Chondrocyte (in vitro differentiated cells): ENCODE measurements at regions not wholly inside any gene's neighbourhood (a gene's known extent, or its start where the extent isn't known, plus 50 kb on each side); places are given as distances from the start of the nearest gene placed in this dataset.

Source experiments
- DNase-seq: peaks from one replicate; pipeline ENCODE4 v3.0.0; 2021; ENCODE audit warnings: mixed read lengths, low spot score
- H3K27ac Mint-ChIP-seq: one replicate; pipeline ENCODE4 v1.8.0; 2021; ENCODE audit warnings: mild to moderate bottlenecking, moderate library complexity, mixed read lengths; ENCODE audit not compliant: unreplicated experiment
- H3K27me3 Mint-ChIP-seq: 2 replicates; pipeline ENCODE4 v1.8.0; 2021; ENCODE audit warnings: low read depth, mixed read lengths
- H3K36me3 Mint-ChIP-seq: 2 replicates; pipeline ENCODE4 v1.8.0; 2021; ENCODE audit warnings: low read depth, mixed read lengths
- H3K4me1 Mint-ChIP-seq: 2 replicates; pipeline ENCODE4 v1.8.0; 2021; ENCODE audit warnings: low read depth, mild to moderate bottlenecking, mixed read lengths
- H3K4me3 Mint-ChIP-seq: one replicate; pipeline ENCODE4 v1.8.0; 2021; ENCODE audit warnings: mild to moderate bottlenecking, moderate library complexity, mixed read lengths; ENCODE audit not compliant: unreplicated experiment
- H3K9me3 Mint-ChIP-seq: 2 replicates; pipeline ENCODE4 v1.8.0; 2021; ENCODE audit warnings: low read depth, mixed read lengths
- CTCF ChIP-seq: fragments of 200-600 bp; sonication (generic); IDR thresholded peaks from 2 replicates; pipeline ENCODE4 v1.5.0; 2021; ENCODE audit warnings: antibody characterized with exemption, mild to moderate bottlenecking, moderate library complexity

GRCh38 chr3:193859195-193859594 lies 266.2 kb downstream of the OPA1 start:
- H3K36me3 Mint-ChIP-seq = no peaks in the 10 kb centered on the region
- no peak for DNase-seq
- TF ChIP-seq CTCF = no peak
- no peak overlapping the region for H3K27ac Mint-ChIP-seq
- no peaks in the 10 kb centered on the region for H3K9me3 Mint-ChIP-seq
- H3K27me3 Mint-ChIP-seq = peaks cover 58% of the 10 kb centered on the region
- H3K4me1 Mint-ChIP-seq = peaks cover 4% of the 10 kb centered on the region
- H3K4me3 Mint-ChIP-seq = no peak overlapping the region

GRCh38 chr3:193861012-193861411 lies 268.0 kb downstream of the OPA1 start:
- Mint-ChIP-seq H3K9me3 (no peaks in the 10 kb centered on the region), H3K27ac (no peak overlapping the region), H3K4me1 (peaks cover 11% of the 10 kb centered on the region), H3K36me3 (no peaks in the 10 kb centered on the region), H3K4me3 (no peak overlapping the region), H3K27me3 (peaks cover 46% of the 10 kb centered on the region)
- TF ChIP-seq CTCF = no peak
- DNase-seq = no peak

- H3K4me1 Mint-ChIP-seq = peaks cover 27% of the 10 kb centered on the region
- H3K9me3 Mint-ChIP-seq = no peaks in the 10 kb centered on the region
- no peak for TF ChIP-seq CTCF
- H3K4me3 Mint-ChIP-seq = no peak overlapping the region
- H3K36me3 Mint-ChIP-seq = no peaks in the 10 kb centered on the region
- H3K27me3 Mint-ChIP-seq = peaks cover 36% of the 10 kb centered on the region
- DNase-seq = no peak
- no peak overlapping the region for H3K27ac Mint-ChIP-seq
These were observed 269.8 kb downstream of the OPA1 start for GRCh38 chr3:193862843-193863242.

GRCh38 chr3:193863657-193864357 lies 270.8 kb downstream of the OPA1 start:
- H3K9me3 Mint-ChIP-seq = no peaks in the 10 kb centered on the region
- peaks cover 34% of the 10 kb centered on the region for H3K27me3 Mint-ChIP-seq
- H3K4me1 Mint-ChIP-seq = peaks cover 35% of the 10 kb centered on the region
- no peaks in the 10 kb centered on the region for H3K36me3 Mint-ChIP-seq
- no peak overlapping the region for H3K27ac Mint-ChIP-seq
- TF ChIP-seq CTCF = no peak
- no peak for DNase-seq
- H3K4me3 Mint-ChIP-seq = no peak overlapping the region

- H3K4me3 Mint-ChIP-seq = no peak overlapping the region
- no peaks in the 10 kb centered on the region for H3K36me3 Mint-ChIP-seq
- peaks cover 29% of the 10 kb centered on the region for H3K27me3 Mint-ChIP-seq
- no peak overlapping the region for H3K27ac Mint-ChIP-seq
- DNase-seq = no peak
- H3K9me3 Mint-ChIP-seq = no peaks in the 10 kb centered on the region
- TF ChIP-seq CTCF = no peak
- peaks cover 51% of the 10 kb centered on the region for H3K4me1 Mint-ChIP-seq
These were observed 270.6 kb upstream of the HES1 start for GRCh38 chr3:193865339-193865738.
